ENCODE measurements at regions not wholly inside any gene's neighbourhood (a gene's known extent, or its start where the extent isn't known, plus 50 kb on each side); places are given as distances from the start of the nearest gene placed in this dataset.

GRCh38 chr12:127360580-127360979 lies 906.4 kb upstream of the TMEM132C start:
- no peaks in the 10 kb centered on the region for H3K27me3 ChIP-seq (ENCODE audit: control insufficient read depth in 2 of 2, insufficient read depth in 2 of 2, low read length in 2 of 2)
- no peak overlapping the region for H2AFZ ChIP-seq (ENCODE audit: low read depth, low read length)
- DNase-seq (ENCODE audit: low read depth, low spot score) (no peak), FAIRE-seq (no peak)
- intact Hi-C loops (cut with micrococcal nuclease): no loop called here
- dilution Hi-C loops (cut with MboI; ENCODE audit: extremely low pct_ligation_motif_present, low sequenced_read_pairs): no loop called here
- H3K4me3 ChIP-seq (replicated peaks in 1 of 3; ENCODE audit: insufficient read depth in 1 of 3, low read depth in 1 of 3, low read length in 3 of 3): no peak overlapping the region
- H3K36me3 ChIP-seq (ENCODE audit: control insufficient read depth in 2 of 2, extremely low read depth in 1 of 2, insufficient read depth in 2 of 2, low read length in 2 of 2): no peaks in the 10 kb centered on the region
- H3K79me2 ChIP-seq (ENCODE audit: control insufficient read depth, insufficient read depth, low read length): no peaks in the 10 kb centered on the region
- ChIA-PET POLR2A (no interaction called here), CTCF (no interaction called here)
- no peaks in the 10 kb centered on the region for H4K20me1 ChIP-seq (replicated peaks; ENCODE audit: control insufficient read depth, extremely low read depth, insufficient read depth, low read length)
- H3K9me3 ChIP-seq (replicated peaks; ENCODE audit: control insufficient read depth, insufficient read depth, low read length): no peaks in the 10 kb centered on the region
- H3K9me1 ChIP-seq (replicated peaks; ENCODE audit: control insufficient read depth, extremely low read depth, insufficient read depth, low read length): no peaks in the 10 kb centered on the region
- no peak overlapping the region for H3K4me2 ChIP-seq (ENCODE audit: insufficient read depth, low read length)
- no TSS peak for BruUV-seq (replicated peaks)
- no peaks in the 10 kb centered on the region for H3K4me1 ChIP-seq (ENCODE audit: control insufficient read depth, extremely low read depth, insufficient read depth, low read length)
- TF ChIP-seq JUN (IDR thresholded peaks at IDR 0.05; ENCODE audit: borderline replicate concordance, insufficient read depth, insufficient read length, low read depth) (no peak), EZH2 (IDR thresholded peaks at IDR 0.05; ENCODE audit: borderline replicate concordance, low read depth, low read length, severe bottlenecking) (no peak), POLR2AphosphoS5 (IDR thresholded peaks at IDR 0.05; ENCODE audit: insufficient read depth, low read depth, low read length) (no peak), FOS (IDR thresholded peaks at IDR 0.05; ENCODE audit: borderline replicate concordance, insufficient read depth, low read length) (no peak), MAX (IDR thresholded peaks at IDR 0.05; ENCODE audit: insufficient read depth, insufficient read length) (no peak), CTCF (IDR thresholded peaks at IDR 0.05; ENCODE audit: extremely low read depth in 1 of 2, insufficient read depth in 1 of 2, low read depth in 1 of 2, low read length in 2 of 2) (no peak), POLR2A (IDR thresholded peaks at IDR 0.05; ENCODE audit: low read depth, low read length) (no peak), MYC (IDR thresholded peaks at IDR 0.05; ENCODE audit: low read depth, low read length) (no peak), GATA2 (IDR thresholded peaks at IDR 0.05; ENCODE audit: insufficient read depth, insufficient read length, low read depth, low read length) (no peak)
- no peak overlapping the region for H3K27ac ChIP-seq (ENCODE audit: insufficient read depth, low read depth, low read length)
- no peak overlapping the region for H3K9ac ChIP-seq (replicated peaks; ENCODE audit: extremely low read depth, insufficient read depth, low read length)

All from endothelial cell of umbilical vein (primary cell).